H1 (cell line): ENCODE measurements at regions not wholly inside any gene's neighbourhood (a gene's known extent, or its start where the extent isn't known, plus 50 kb on each side); places are given as distances from the start of the nearest gene placed in this dataset.

Source experiments
- FOSL1 ChIP-seq: IDR thresholded peaks from 2 replicates; pipeline ENCODE4 v1.6.1; 2011; ENCODE audit warnings: mild to moderate bottlenecking, low read depth, low read length, moderate library complexity; ENCODE audit not compliant: insufficient read depth
- JUN ChIP-seq: IDR thresholded peaks from 2 replicates; pipeline ENCODE4 v1.6.1; 2011; ENCODE audit warnings: low read depth, mild to moderate bottlenecking, improper control_type of control experiment, low read length
- POLR2A ChIP-seq, 2 experiments: IDR thresholded peaks; 1 replicate in 1 of 2; 2 replicates in 1 of 2; pipeline ENCODE4 v1.6.1; 2011; ENCODE audit warnings: low read depth in 2 of 2, low read length in 2 of 2, mild to moderate bottlenecking in 2 of 2; ENCODE audit errors: control extremely low read depth in 1 of 2
- YY1 ChIP-seq: IDR thresholded peaks from 2 replicates; pipeline ENCODE4 v1.6.1; 2011; ENCODE audit warnings: low read depth, mild to moderate bottlenecking, low read length
- TF ChIP-seq, protein P1 (sequence below), 3 experiments: IDR thresholded peaks; 1 replicate in 2 of 3; 2 replicates in 1 of 3; pipeline versions ENCODE4 v1.5.1 to v1.6.1; 2011; ENCODE audit warnings: low read length in 3 of 3, mild to moderate bottlenecking in 3 of 3, inconsistent platforms in 2 of 3, low read depth in 1 of 3, moderate library complexity in 1 of 3; ENCODE audit not compliant: insufficient read depth in 1 of 3; ENCODE audit errors: control extremely low read depth in 1 of 3

DNA sequence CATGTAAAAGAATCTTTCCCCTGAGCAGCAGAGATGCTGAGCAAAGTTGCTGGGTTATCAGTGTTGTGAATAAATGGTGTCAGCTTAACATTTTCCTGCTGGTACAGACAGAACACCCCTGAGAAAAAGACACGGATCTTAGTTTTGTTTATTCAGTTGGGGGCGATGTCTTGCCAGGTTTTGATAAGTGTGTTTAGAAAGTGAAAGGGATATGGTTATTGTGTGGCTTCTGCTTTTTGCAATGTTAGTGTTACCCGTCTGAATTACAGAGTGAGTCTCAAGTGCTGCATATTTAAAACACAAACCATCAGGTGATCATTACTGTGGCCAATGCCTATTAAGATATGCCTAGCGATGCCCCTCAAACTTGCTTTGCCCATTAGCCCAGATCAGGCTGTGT, 864.6 kb upstream of the SEL1L start:
- TF ChIP-seq YY1 = no peak
- TF ChIP-seq JUN = no peak
- no peak for TF ChIP-seq POLR2A (IDR thresholded peaks at IDR 0.05; ENCODE audit: control extremely low read depth in 1 of 2, low read depth in 2 of 2, low read length in 2 of 2)
- TF ChIP-seq, protein P1, sequence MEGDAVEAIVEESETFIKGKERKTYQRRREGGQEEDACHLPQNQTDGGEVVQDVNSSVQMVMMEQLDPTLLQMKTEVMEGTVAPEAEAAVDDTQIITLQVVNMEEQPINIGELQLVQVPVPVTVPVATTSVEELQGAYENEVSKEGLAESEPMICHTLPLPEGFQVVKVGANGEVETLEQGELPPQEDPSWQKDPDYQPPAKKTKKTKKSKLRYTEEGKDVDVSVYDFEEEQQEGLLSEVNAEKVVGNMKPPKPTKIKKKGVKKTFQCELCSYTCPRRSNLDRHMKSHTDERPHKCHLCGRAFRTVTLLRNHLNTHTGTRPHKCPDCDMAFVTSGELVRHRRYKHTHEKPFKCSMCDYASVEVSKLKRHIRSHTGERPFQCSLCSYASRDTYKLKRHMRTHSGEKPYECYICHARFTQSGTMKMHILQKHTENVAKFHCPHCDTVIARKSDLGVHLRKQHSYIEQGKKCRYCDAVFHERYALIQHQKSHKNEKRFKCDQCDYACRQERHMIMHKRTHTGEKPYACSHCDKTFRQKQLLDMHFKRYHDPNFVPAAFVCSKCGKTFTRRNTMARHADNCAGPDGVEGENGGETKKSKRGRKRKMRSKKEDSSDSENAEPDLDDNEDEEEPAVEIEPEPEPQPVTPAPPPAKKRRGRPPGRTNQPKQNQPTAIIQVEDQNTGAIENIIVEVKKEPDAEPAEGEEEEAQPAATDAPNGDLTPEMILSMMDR (IDR thresholded peaks at IDR 0.05; ENCODE audit: control extremely low read depth in 1 of 3, insufficient read depth in 1 of 3, low read depth in 1 of 3, low read length in 3 of 3) = no peak
- no peak for TF ChIP-seq FOSL1
